ENCODE measurements at regions not wholly inside any gene's neighbourhood (a gene's known extent, or its start where the extent isn't known, plus 50 kb on each side); places are given as distances from the start of the nearest gene placed in this dataset.
"Not testable (repeated sequence)": the region's sequence is repeated elsewhere in the genome, so short reads cannot be mapped to it uniquely, and the experiment has no call there.

- no peak for TF ChIP-seq CTCF (conservative IDR thresholded peaks at IDR 0.05; ENCODE audit: low read depth, low read length)
- H3K4me3 ChIP-seq (ENCODE audit: low read length): no peak overlapping the region
- DNase-seq (ENCODE audit: low read depth): peak; percentile 48
These were observed 809.5 kb upstream of the GOT2 start for GRCh38 chr16:59543641-59544040.

GRCh38 chr16:59540621-59541020 lies 806.5 kb upstream of the GOT2 start:
- no peak for TF ChIP-seq CTCF (conservative IDR thresholded peaks at IDR 0.05; ENCODE audit: low read depth, low read length)
- H3K4me3 ChIP-seq (ENCODE audit: low read length): no peak overlapping the region
- no peak for DNase-seq (ENCODE audit: low read depth)

- no peak overlapping the region for H3K4me3 ChIP-seq (ENCODE audit: low read length)
- no peak for TF ChIP-seq CTCF (conservative IDR thresholded peaks at IDR 0.05; ENCODE audit: low read depth, low read length)
- no peak for DNase-seq (ENCODE audit: low read depth)
These were observed 801.2 kb upstream of the GOT2 start for GRCh38 chr16:59535298-59535697.

- H3K4me3 ChIP-seq (ENCODE audit: low read length): no peak overlapping the region
- no peak for TF ChIP-seq CTCF (conservative IDR thresholded peaks at IDR 0.05; ENCODE audit: low read depth, low read length)
- peak; percentile 78 for DNase-seq (ENCODE audit: low read depth)
These were observed 793.3 kb upstream of the GOT2 start for GRCh38 chr16:59527206-59527997.

GRCh38 chr16:59522826-59523225 lies 788.7 kb upstream of the GOT2 start:
- no peak for TF ChIP-seq CTCF (conservative IDR thresholded peaks at IDR 0.05; ENCODE audit: low read depth, low read length)
- DNase-seq (ENCODE audit: low read depth): no peak
- no peak overlapping the region for H3K4me3 ChIP-seq (ENCODE audit: low read length)

- H3K4me3 ChIP-seq (ENCODE audit: low read length); DNase-seq (ENCODE audit: low read depth): not testable (repeated sequence)
These were observed 784.6 kb upstream of the GOT2 start for GRCh38 chr16:59518721-59519120.

- TF ChIP-seq CTCF (conservative IDR thresholded peaks at IDR 0.05; ENCODE audit: low read depth, low read length): no peak
- H3K4me3 ChIP-seq (ENCODE audit: low read length): no peak overlapping the region
- DNase-seq (ENCODE audit: low read depth): no peak
These were observed 780.5 kb upstream of the GOT2 start for GRCh38 chr16:59514651-59515050.
